ENCODE measurements at regions not wholly inside any gene's neighbourhood (a gene's known extent, or its start where the extent isn't known, plus 50 kb on each side); places are given as distances from the start of the nearest gene placed in this dataset.

DNA sequence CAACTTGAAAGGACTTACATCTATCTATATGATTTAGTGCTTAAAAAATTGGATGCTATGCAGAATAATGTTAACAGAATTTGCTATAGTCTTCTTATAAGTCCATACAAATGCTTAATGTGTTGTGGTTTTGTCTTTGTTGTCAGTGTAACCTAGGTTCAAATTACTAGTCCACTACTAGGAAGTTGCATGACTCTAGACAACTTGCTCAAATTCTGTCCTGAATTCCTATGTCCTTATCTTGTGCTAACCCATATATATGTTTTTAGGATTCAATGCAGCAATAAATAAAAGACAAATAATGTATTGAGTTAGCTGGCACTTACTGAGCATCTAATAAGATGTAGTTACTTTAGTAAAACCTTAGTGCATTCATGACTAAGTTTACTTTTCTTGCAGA lies 276.5 kb upstream of the KCNMB2 start:
- TF ChIP-seq POLR2A (IDR thresholded peaks at IDR 0.05; ENCODE audit: low read depth, low read length) = no peak
- TF ChIP-seq POLR2AphosphoS5 (IDR thresholded peaks at IDR 0.05; ENCODE audit: low read depth, low read length) = no peak
- TF ChIP-seq TAF1 (IDR thresholded peaks at IDR 0.05; ENCODE audit: low read depth, low read length) = no peak
- no peak for TF ChIP-seq POU2F2 (IDR thresholded peaks at IDR 0.05; ENCODE audit: low read depth, low read length)
- TF ChIP-seq PAX5 (IDR thresholded peaks at IDR 0.05; ENCODE audit: insufficient read depth, low read length, severe bottlenecking) = no peak
- no peak for TF ChIP-seq SPI1 (IDR thresholded peaks at IDR 0.05; ENCODE audit: low read depth, low read length)

Data from GM12891 (cell line).